Activated T-cell treated with anti-CD3 and anti-CD28 coated beads, Interleukin-2, amount 50 U/mL, for 72 hours (primary cell): ENCODE measurements at regions not wholly inside any gene's neighbourhood (a gene's known extent, or its start where the extent isn't known, plus 50 kb on each side); places are given as distances from the start of the nearest gene placed in this dataset.

ENCODE experiments used
- ATAC-seq, 2 donors: fragments of 150-1000 bp; cut with Tn5 transposase; replicated peaks in 1 of 2; 2 replicates each; pipeline ENCODE4 v1.10.0; 2021; ENCODE audit warnings: moderate library complexity in 2 of 2, mild to moderate bottlenecking in 1 of 2
- DNase-seq, 2 donors: peaks; one replicate each; pipeline ENCODE4 v3.0.0; 2021 to 2022; ENCODE audit warnings: mixed read lengths in 1 of 2
- H3K27ac Mint-ChIP-seq: one replicate; pipeline ENCODE4 v1.8.0; 2022; ENCODE audit warnings: mild to moderate bottlenecking, moderate library complexity, mixed read lengths
- H3K27me3 Mint-ChIP-seq: one replicate; pipeline ENCODE4 v1.8.0; 2022; ENCODE audit warnings: low read depth, mixed read lengths
- H3K36me3 Mint-ChIP-seq, 2 donors: one replicate each; pipeline ENCODE4 v1.8.0; 2022; ENCODE audit warnings: mixed read lengths in 2 of 2, mild to moderate bottlenecking in 1 of 2; ENCODE audit not compliant: insufficient read depth in 2 of 2
- H3K4me1 Mint-ChIP-seq: one replicate; pipeline ENCODE4 v1.8.0; 2022; ENCODE audit warnings: low read depth, mixed read lengths
- H3K4me3 Mint-ChIP-seq, 2 donors: one replicate each; pipeline ENCODE4 v1.8.0; 2022; ENCODE audit warnings: mild to moderate bottlenecking in 2 of 2, mixed read lengths in 2 of 2, moderate library complexity in 2 of 2
- H3K9me3 Mint-ChIP-seq, 2 donors: one replicate each; pipeline ENCODE4 v1.8.0; 2022; ENCODE audit warnings: mixed read lengths in 2 of 2

DNA sequence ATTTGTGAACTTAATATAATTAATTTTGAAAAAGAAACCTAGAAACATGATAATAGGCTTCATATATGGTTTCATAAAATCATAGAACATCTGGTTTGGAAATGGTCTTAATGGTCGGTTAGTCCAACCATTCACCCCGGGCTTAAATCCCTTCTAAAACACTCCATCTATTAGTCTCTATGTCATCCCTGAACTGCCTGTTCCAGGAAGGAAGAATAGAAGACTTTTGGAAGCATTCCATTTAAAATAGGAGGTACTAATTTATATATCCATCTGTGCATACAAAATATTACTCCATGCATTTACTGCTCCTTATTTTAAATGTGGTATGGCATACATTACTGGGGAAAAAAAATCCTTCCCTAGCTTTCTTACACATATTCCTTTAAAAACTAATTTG, 262.2 kb upstream of the DDX53 start:
- peaks cover 11% of the 10 kb centered on the region for H3K27me3 Mint-ChIP-seq
- no peaks in the 10 kb centered on the region for H3K9me3 Mint-ChIP-seq
- no peaks in the 10 kb centered on the region for H3K36me3 Mint-ChIP-seq
- H3K4me1 Mint-ChIP-seq: no peaks in the 10 kb centered on the region
- DNase-seq: no peak
- no peak overlapping the region for H3K27ac Mint-ChIP-seq
- H3K4me3 Mint-ChIP-seq: no peak overlapping the region
- ATAC-seq: no peak

DNA sequence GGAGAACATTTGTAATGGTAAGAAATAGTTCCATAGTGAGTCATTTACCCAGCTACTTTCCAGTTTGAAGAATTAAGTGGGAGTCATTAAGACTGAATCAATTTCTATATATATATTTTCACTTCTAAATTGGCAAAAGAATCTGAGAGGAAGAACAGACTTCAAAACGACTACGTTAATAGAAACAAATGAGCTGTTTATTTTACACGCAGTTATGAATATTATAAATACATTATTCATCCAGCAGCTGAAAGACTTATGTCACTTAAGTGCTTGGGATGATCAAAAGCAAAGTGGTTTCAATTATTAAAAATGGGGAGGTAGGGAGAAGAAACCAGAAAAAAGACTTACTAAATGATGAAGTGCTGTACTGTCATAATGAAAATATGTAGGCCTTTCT, 260.5 kb upstream of the DDX53 start:
- Mint-ChIP-seq H3K27ac (no peak overlapping the region), H3K27me3 (no peaks in the 10 kb centered on the region), H3K4me1 (no peaks in the 10 kb centered on the region), H3K4me3 (no peak overlapping the region), H3K36me3 (no peaks in the 10 kb centered on the region), H3K9me3 (no peaks in the 10 kb centered on the region)
- ATAC-seq (no peak), DNase-seq (no peak)

DNA sequence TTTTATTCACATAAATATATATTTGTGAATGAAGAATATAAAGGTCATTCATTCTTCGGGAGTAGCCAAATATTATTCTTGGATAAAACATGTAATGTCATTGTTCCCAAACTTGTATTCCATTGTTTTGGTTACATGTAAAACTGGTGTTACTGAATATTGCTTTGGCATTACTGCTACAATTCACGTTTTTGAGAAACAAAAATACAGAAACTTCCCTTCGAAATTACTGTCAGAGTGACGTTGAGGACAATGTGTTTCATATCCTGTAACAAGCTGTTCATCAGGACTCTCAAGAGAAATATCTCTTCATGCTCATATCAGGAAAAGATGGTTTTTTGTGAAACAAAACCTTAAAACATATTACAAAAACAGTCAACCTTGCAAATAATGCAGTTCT, 258.9 kb upstream of the DDX53 start:
- no peaks in the 10 kb centered on the region for H3K4me1 Mint-ChIP-seq
- DNase-seq (no peak), ATAC-seq (no peak)
- H3K36me3 Mint-ChIP-seq: no peaks in the 10 kb centered on the region
- H3K9me3 Mint-ChIP-seq: no peaks in the 10 kb centered on the region
- H3K27me3 Mint-ChIP-seq: no peaks in the 10 kb centered on the region
- no peak overlapping the region for H3K27ac Mint-ChIP-seq
- H3K4me3 Mint-ChIP-seq: no peak overlapping the region

DNA sequence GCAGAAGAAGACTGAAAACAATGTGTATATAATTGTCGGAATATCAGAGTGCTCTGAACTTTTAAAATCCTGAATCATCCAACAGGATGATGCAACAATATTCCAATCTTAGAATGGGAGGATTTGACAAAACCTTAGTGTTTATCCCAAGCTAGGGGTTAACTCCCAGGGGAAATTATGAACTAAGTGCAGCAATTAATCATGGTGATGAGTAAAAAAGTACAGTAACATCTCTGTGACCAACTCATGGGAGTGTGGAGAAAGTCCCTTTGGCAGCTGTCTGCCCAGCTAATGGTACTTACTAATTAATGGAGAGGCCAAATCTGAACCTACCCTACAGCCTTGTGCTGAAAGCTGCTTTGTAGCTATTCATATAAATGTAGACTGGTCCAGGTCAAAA, 257.6 kb upstream of the DDX53 start:
- no peak for DNase-seq
- Mint-ChIP-seq H3K27me3 (no peaks in the 10 kb centered on the region), H3K4me1 (no peaks in the 10 kb centered on the region), H3K9me3 (no peaks in the 10 kb centered on the region), H3K36me3 (no peaks in the 10 kb centered on the region), H3K27ac (no peak overlapping the region), H3K4me3 (no peak overlapping the region)
- no peak for ATAC-seq

DNA sequence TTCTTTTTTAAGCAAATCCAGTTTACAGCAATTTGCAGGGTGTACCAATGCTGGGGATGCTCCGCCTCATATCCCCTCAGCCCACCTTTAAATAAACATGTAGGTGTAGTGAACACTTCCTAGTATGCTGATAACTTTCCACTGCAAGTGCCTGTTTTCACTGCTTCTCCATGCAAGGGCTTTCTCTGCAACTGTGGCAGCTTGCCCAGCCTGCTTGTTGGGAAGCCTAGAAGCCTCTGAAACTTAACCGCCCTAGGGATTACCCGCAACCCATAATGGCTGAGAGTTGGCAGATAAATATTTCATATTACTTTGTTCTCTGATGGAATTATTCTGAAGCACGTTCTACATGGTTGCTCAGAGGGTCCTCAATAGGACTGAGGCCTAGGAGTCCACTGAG, 253.7 kb upstream of the DDX53 start:
- no peaks in the 10 kb centered on the region for H3K4me1 Mint-ChIP-seq
- H3K36me3 Mint-ChIP-seq: no peaks in the 10 kb centered on the region
- H3K4me3 Mint-ChIP-seq: no peak overlapping the region
- H3K9me3 Mint-ChIP-seq: no peaks in the 10 kb centered on the region
- ATAC-seq (no peak), DNase-seq (no peak)
- no peaks in the 10 kb centered on the region for H3K27me3 Mint-ChIP-seq
- H3K27ac Mint-ChIP-seq: no peak overlapping the region

DNA sequence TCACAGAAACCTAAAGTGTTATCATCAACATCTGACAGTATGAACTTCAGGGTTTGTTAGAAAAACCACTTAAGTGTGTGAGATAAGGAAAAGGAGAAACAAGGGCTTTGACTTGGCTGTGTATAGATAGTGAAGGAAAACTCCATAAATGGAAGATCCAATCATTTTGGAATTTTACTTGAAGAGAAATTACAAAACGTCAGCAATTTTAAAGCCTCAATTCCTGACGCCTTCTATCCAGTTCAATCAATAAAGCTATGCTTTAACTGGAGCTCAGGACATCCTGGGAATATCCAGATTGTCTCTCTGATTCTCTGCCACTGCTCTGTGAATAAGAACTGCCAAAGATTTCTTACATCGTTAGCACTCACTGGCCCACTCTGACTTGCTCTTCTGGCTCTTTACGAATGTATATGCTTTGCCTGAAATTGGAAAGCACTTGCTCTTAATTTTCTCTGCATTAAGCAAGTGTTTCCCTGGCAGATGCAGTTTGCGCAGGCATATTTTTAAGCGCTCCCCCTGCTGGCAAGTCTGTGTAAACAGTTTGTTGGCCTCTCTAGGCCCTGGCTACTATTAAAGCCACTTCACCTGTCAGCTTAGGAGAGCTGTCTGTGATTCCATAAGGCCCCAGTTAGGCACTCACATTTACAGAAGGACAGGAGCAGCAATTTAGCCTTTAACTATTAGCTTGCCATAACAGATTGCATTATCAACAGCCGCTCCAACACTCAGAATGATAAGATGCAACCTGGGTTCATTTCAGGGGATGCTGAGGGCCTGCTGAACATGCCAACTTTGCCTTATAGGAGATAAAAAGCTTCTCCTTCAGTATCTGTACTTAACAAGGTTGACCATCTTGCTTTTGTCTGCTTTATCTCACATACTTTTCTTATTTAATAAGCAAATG, 251.4 kb upstream of the DDX53 start:
- ATAC-seq (peak in 1 of 2 donors; percentile 52), DNase-seq (peak; percentile 26 to 27)
- H3K4me3 Mint-ChIP-seq: no peak overlapping the region
- no peaks in the 10 kb centered on the region for H3K36me3 Mint-ChIP-seq
- H3K4me1 Mint-ChIP-seq: no peaks in the 10 kb centered on the region
- no peaks in the 10 kb centered on the region for H3K9me3 Mint-ChIP-seq
- H3K27ac Mint-ChIP-seq: no peak overlapping the region
- no peaks in the 10 kb centered on the region for H3K27me3 Mint-ChIP-seq

DNA sequence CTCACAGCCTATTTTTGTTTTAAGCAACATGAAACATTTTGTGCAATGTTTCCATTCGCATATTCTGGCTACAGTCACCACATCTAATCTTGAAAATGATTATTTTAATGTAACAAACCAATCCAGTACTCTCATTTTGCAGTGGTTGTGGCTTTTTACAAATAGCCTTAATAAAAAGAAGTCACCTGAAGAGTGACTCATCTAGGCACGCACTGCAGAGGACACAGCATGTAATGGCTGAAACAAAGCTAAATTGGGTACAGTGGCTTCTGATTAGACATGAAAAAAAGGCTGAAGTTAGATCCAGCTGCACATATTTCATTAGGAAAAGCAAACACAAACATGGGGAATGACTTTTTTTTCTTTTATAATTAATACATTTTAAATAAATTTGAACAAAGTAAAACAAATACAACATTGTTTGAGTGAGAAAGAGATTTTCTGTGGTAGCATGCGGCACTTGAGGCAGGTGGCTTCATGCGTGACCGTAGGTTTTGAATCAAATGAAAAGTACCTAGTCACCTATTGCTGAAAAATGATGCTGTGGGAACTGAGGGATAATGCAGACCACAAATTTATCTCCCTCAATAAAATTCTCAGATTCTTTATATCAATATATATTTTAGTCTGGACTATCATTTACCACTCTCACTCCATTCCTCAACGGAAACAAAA, 240.8 kb upstream of the DDX53 start:
- Mint-ChIP-seq H3K27ac (no peak overlapping the region), H3K9me3 (no peaks in the 10 kb centered on the region), H3K36me3 (no peaks in the 10 kb centered on the region), H3K27me3 (no peaks in the 10 kb centered on the region), H3K4me1 (no peaks in the 10 kb centered on the region), H3K4me3 (no peak overlapping the region)
- ATAC-seq: no peak
- no peak for DNase-seq

DNA sequence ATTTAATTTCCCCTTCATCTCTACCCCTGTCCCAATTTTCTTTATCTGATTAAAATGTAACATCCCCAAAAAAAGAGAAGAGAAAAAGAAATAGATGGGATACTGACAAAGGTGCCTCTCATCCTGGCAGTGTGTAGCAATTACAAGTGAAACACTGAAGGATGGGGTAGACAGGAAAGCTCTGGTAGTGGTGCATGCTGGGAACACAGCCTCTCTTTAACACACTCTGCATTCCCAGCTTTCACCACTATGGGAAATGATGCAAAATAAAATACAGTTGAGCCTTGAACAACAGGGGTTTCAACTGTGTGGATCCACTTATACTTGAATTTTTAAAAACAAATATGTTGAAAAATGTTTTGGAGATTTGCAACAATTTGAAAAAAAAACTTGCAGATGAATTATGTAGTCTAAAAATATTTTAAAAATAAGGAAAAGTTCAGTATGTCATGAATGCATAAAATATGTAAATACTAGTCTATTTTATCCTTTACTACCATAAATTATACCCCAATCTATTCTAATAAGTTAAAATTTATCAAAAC, 239.2 kb upstream of the DDX53 start:
- Mint-ChIP-seq H3K9me3 (no peaks in the 10 kb centered on the region), H3K27ac (no peak overlapping the region), H3K27me3 (no peaks in the 10 kb centered on the region), H3K4me3 (no peak overlapping the region), H3K36me3 (no peaks in the 10 kb centered on the region), H3K4me1 (no peaks in the 10 kb centered on the region)
- DNase-seq (no peak), ATAC-seq (no peak)

DNA sequence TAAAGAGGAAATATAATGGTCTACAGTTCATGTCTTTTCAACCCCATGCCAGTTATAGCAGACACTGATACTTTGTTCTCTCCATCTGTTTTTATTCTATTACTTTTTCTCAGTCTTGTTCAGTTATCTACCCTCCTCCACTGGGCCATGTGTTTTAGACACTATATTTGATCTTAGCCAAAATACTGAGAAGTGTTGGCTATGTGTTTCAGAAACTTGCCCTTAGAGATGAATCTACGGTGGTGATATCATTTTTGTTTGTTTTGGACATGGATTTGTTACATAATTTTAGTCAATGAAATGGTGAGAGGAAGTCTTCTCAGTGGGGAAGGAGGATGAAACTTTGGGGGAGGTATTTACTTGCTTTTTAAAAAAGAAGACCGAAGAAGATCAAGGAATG, 211.5 kb upstream of the DDX53 start:
- H3K27ac Mint-ChIP-seq: no peak overlapping the region
- H3K4me3 Mint-ChIP-seq: no peak overlapping the region
- ATAC-seq (no peak), DNase-seq (no peak)
- H3K27me3 Mint-ChIP-seq: no peaks in the 10 kb centered on the region
- H3K9me3 Mint-ChIP-seq: peaks cover 0 to 6% of the 10 kb centered on the region in 2 donors
- H3K4me1 Mint-ChIP-seq: no peaks in the 10 kb centered on the region
- H3K36me3 Mint-ChIP-seq: no peaks in the 10 kb centered on the region

DNA sequence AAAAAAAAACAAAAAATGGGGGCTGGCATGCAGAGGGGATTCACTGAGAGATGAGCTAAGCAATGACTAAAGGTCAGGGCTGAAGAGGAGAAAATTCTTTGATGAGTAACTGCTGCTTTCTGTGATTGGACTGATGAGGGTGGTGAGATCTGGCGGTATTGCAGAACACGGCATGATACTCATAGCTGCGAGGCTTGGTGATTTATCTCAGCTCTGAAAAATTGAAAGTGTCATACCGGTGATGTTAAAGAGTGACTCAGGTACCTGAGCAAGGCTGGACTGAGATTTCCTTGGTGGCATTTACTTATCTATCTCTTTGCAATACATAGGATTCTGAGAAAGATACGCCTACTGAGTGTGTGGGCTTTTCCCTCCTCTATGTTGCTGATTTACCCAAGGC, 204.1 kb upstream of the DDX53 start:
- peaks cover 2 to 4% of the 10 kb centered on the region in 2 donors for H3K9me3 Mint-ChIP-seq
- H3K27me3 Mint-ChIP-seq: no peaks in the 10 kb centered on the region
- no peak overlapping the region for H3K4me3 Mint-ChIP-seq
- no peaks in the 10 kb centered on the region for H3K36me3 Mint-ChIP-seq
- no peak for ATAC-seq
- H3K27ac Mint-ChIP-seq: no peak overlapping the region
- no peak for DNase-seq
- H3K4me1 Mint-ChIP-seq: no peaks in the 10 kb centered on the region

DNA sequence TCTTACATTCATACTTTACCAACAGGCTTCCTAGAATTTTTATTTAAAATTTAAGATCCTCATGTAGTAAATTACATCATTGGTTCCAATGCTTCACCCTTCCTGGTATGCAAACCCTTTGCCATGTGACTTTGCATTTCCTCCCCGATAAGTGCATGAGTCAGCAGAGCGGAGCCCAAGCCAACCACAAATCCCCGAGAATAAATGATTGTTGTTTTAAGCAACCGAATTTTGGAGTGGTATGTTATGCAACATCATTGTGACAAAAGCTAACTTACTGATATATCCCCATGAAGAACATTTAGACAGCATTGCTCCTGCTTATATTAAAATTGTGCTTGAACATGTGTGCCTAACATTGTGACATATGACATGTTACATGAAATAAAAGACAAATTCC, 199.4 kb upstream of the DDX53 start:
- DNase-seq (no peak), ATAC-seq (no peak)
- no peaks in the 10 kb centered on the region for H3K4me1 Mint-ChIP-seq
- no peaks in the 10 kb centered on the region for H3K36me3 Mint-ChIP-seq
- no peak overlapping the region for H3K27ac Mint-ChIP-seq
- H3K9me3 Mint-ChIP-seq: peaks cover 0 to 3% of the 10 kb centered on the region in 2 donors
- no peaks in the 10 kb centered on the region for H3K27me3 Mint-ChIP-seq
- no peak overlapping the region for H3K4me3 Mint-ChIP-seq

DNA sequence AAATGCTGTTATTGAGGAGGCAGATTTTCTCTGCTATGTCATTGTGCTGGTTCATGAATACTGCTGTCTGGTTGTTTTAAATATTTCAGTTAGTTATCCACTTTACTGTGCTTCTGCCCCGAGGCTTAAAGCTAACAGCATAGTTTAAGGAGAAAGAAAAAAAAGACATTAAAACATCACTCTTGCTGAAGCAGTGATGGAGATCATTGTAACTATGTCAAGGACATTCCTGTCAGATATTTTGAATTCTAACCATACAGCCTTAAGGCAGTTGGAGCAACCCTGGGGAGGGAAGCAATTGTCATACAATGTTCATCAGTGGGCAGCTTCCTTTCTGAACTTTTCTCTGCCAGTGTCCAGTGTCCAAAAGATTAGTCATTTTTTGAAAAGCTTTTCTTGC, 199.0 kb upstream of the DDX53 start:
- Mint-ChIP-seq H3K36me3 (no peaks in the 10 kb centered on the region), H3K9me3 (no peaks in the 10 kb centered on the region)
- no peak for ATAC-seq

DNA sequence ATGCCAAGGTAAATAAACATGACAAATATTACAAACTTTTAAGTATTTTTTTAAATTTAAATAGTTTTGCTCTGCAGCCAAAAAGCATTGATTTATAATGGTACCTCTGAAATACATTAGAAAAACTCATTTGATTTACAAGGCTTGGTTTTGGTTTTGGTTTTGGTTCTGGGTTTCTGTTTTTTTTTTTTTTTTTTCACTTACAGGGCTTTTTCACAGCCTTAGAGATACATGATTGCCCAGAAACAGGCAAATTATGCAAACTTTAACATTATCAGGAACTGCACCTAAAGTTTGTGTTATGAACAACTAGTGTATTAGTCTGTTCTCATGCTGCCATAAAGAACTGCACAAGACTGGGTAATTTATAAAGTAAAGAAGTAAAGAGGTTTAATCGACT, 196.4 kb upstream of the DDX53 start:
- H3K9me3 Mint-ChIP-seq: no peaks in the 10 kb centered on the region
- no peak for ATAC-seq
- no peaks in the 10 kb centered on the region for H3K27me3 Mint-ChIP-seq
- H3K27ac Mint-ChIP-seq: no peak overlapping the region
- no peaks in the 10 kb centered on the region for H3K4me1 Mint-ChIP-seq
- DNase-seq: no peak
- H3K4me3 Mint-ChIP-seq: no peak overlapping the region
- H3K36me3 Mint-ChIP-seq: no peaks in the 10 kb centered on the region

More for the DNA sequence above, 199.0 kb upstream of the DDX53 start:
- no peaks in the 10 kb centered on the region for H3K27me3 Mint-ChIP-seq
- DNase-seq: no peak
- H3K27ac Mint-ChIP-seq: no peak overlapping the region
- no peak overlapping the region for H3K4me3 Mint-ChIP-seq
- no peaks in the 10 kb centered on the region for H3K4me1 Mint-ChIP-seq
